Progenitor cell of endocrine pancreas (in vitro differentiated cells): ENCODE measurements at regions not wholly inside any gene's neighbourhood (a gene's known extent, or its start where the extent isn't known, plus 50 kb on each side); places are given as distances from the start of the nearest gene placed in this dataset.

Experiments used
- DNase-seq: peaks from one replicate; pipeline ENCODE4 v3.0.0; 2021; ENCODE audit warnings: low spot score; ENCODE audit not compliant: unreplicated experiment
- H3K27ac Mint-ChIP-seq: 2 replicates; pipeline ENCODE4 v1.8.0; 2021; ENCODE audit warnings: mild to moderate bottlenecking, moderate library complexity, mixed read lengths
- H3K27me3 Mint-ChIP-seq: 2 replicates; pipeline ENCODE4 v1.8.0; 2021; ENCODE audit warnings: mixed read lengths
- H3K36me3 Mint-ChIP-seq: 2 replicates; pipeline ENCODE4 v1.8.0; 2022; ENCODE audit warnings: mixed read lengths; ENCODE audit not compliant: insufficient read depth
- H3K4me1 Mint-ChIP-seq: 2 replicates; pipeline ENCODE4 v1.8.0; 2021; ENCODE audit warnings: low read depth, mixed read lengths
- H3K4me3 Mint-ChIP-seq: 2 replicates; pipeline ENCODE4 v1.8.0; 2021; ENCODE audit warnings: low read depth, mild to moderate bottlenecking, moderate library complexity, mixed read lengths
- H3K9me3 Mint-ChIP-seq: 2 replicates; pipeline ENCODE4 v1.8.0; 2021; ENCODE audit warnings: low read depth, mixed read lengths
- CTCF ChIP-seq: fragments of 200-600 bp; sonication (generic); IDR thresholded peaks from one replicate; pipeline ENCODE4 v1.5.0; 2021; ENCODE audit warnings: antibody characterized with exemption, mild to moderate bottlenecking; ENCODE audit not compliant: unreplicated experiment

- no peak for TF ChIP-seq CTCF
- Mint-ChIP-seq H3K36me3 (no peaks in the 10 kb centered on the region), H3K27ac (peak overlapping the region; percentile 89), H3K4me1 (peaks cover 33% of the 10 kb centered on the region), H3K27me3 (peaks cover 8% of the 10 kb centered on the region), H3K9me3 (no peaks in the 10 kb centered on the region), H3K4me3 (peak overlapping the region; percentile 75)
- DNase-seq: no peak
Observed at GRCh38 chr10:29737074-29737593, 102.4 kb upstream of the SVIL start.

- Mint-ChIP-seq H3K4me1 (peaks cover 36% of the 10 kb centered on the region), H3K27me3 (peaks cover 8% of the 10 kb centered on the region), H3K27ac (peak overlapping the region; percentile 79), H3K4me3 (peak overlapping the region; percentile 81), H3K9me3 (no peaks in the 10 kb centered on the region), H3K36me3 (no peaks in the 10 kb centered on the region)
- no peak for TF ChIP-seq CTCF
- DNase-seq: peak; percentile 56
Observed at GRCh38 chr10:29736366-29737073, 101.7 kb upstream of the SVIL start.

- peak overlapping the region; percentile 81 for H3K4me3 Mint-ChIP-seq
- no peaks in the 10 kb centered on the region for H3K9me3 Mint-ChIP-seq
- H3K27ac Mint-ChIP-seq: peak overlapping the region; percentile 85
- H3K4me1 Mint-ChIP-seq: peaks cover 39% of the 10 kb centered on the region
- DNase-seq: peak; percentile 93
- no peaks in the 10 kb centered on the region for H3K36me3 Mint-ChIP-seq
- peak; percentile 99 for TF ChIP-seq CTCF
- H3K27me3 Mint-ChIP-seq: peaks cover 8% of the 10 kb centered on the region
Observed at GRCh38 chr10:29735628-29736365, 101.0 kb upstream of the SVIL start.

- Mint-ChIP-seq H3K36me3 (peaks cover 3% of the 10 kb centered on the region), H3K27ac (peak overlapping the region; percentile 79), H3K4me1 (peaks cover 38% of the 10 kb centered on the region)
Observed at GRCh38 chr10:29734962-29735627, 100.3 kb upstream of the SVIL start.

More at GRCh38 chr10:29734962-29735627, 100.3 kb upstream of the SVIL start:
- Mint-ChIP-seq H3K4me3 (peak overlapping the region; percentile 77), H3K27me3 (peaks cover 5% of the 10 kb centered on the region), H3K9me3 (no peaks in the 10 kb centered on the region)
- DNase-seq: peak; percentile 40
- no peak for TF ChIP-seq CTCF
